AG10803 (cell line): ENCODE measurements at regions not wholly inside any gene's neighbourhood (a gene's known extent, or its start where the extent isn't known, plus 50 kb on each side); places are given as distances from the start of the nearest gene placed in this dataset.
A peak's percentile ranks its signal among the peaks of the same experiment; 100 is the strongest.

Experiments
- DNase-seq: peaks from one replicate; pipeline ENCODE4 v3.0.0; 2010; ENCODE audit warnings: low read depth
- H3K4me3 ChIP-seq: 2 replicates; pipeline ENCODE4 v1.5.1; 2011; ENCODE audit warnings: mild to moderate bottlenecking, low read length, control low read depth
- TF ChIP-seq, protein P1 (sequence below): conservative IDR thresholded peaks from 2 replicates; pipeline ENCODE4 v1.5.1; 2011; ENCODE audit warnings: mild to moderate bottlenecking, low read length, control low read depth, inconsistent platforms

DNA sequence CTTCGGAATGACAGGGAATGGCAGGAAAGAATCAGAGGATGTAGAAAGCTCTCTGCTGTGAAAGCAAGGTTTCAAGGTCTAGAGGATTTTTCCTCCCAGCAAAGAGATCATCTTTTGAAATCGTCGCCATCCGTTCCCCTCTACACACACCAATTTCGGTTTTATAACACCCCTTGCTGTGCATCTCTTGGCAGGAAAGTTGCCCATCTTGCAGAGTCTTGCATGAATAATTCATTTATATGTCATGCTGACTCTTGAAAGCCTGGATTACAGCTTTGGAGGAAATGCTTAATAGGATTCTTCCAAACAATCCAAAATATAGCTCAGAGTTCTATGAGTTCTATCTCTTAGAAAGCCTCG, 262.7 kb downstream of the CHL1 start:
- no peak overlapping the region for H3K4me3 ChIP-seq
- DNase-seq, result no peak
- TF ChIP-seq, protein P1, sequence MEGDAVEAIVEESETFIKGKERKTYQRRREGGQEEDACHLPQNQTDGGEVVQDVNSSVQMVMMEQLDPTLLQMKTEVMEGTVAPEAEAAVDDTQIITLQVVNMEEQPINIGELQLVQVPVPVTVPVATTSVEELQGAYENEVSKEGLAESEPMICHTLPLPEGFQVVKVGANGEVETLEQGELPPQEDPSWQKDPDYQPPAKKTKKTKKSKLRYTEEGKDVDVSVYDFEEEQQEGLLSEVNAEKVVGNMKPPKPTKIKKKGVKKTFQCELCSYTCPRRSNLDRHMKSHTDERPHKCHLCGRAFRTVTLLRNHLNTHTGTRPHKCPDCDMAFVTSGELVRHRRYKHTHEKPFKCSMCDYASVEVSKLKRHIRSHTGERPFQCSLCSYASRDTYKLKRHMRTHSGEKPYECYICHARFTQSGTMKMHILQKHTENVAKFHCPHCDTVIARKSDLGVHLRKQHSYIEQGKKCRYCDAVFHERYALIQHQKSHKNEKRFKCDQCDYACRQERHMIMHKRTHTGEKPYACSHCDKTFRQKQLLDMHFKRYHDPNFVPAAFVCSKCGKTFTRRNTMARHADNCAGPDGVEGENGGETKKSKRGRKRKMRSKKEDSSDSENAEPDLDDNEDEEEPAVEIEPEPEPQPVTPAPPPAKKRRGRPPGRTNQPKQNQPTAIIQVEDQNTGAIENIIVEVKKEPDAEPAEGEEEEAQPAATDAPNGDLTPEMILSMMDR, result no peak

DNA sequence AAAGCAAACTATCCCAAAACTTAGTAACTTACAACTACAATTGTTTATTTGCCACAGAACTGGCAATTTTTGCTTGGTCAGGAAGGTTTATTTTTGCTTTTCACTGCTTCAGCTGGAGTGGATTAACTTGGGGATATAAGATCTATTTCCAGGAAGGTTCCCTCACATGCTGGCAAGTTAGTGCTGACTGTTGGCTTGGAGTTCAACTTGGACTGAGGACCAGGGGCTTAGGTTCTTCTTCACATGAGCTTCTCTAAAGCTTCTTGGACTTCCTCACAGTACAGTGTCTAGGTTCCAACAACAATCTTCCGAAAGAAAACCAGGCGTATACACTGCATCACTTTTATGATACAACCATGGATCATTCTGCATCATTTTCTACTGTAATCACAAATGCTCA, 264.4 kb downstream of the CHL1 start:
- TF ChIP-seq, protein P1, result no peak
- no peak overlapping the region for H3K4me3 ChIP-seq
- DNase-seq, result no peak

- TF ChIP-seq, protein P1, result no peak
- H3K4me3 ChIP-seq, result no peak overlapping the region
- DNase-seq, result no peak
Observed at GRCh38 chr3:462851-463250, 266.3 kb downstream of the CHL1 start.

DNA sequence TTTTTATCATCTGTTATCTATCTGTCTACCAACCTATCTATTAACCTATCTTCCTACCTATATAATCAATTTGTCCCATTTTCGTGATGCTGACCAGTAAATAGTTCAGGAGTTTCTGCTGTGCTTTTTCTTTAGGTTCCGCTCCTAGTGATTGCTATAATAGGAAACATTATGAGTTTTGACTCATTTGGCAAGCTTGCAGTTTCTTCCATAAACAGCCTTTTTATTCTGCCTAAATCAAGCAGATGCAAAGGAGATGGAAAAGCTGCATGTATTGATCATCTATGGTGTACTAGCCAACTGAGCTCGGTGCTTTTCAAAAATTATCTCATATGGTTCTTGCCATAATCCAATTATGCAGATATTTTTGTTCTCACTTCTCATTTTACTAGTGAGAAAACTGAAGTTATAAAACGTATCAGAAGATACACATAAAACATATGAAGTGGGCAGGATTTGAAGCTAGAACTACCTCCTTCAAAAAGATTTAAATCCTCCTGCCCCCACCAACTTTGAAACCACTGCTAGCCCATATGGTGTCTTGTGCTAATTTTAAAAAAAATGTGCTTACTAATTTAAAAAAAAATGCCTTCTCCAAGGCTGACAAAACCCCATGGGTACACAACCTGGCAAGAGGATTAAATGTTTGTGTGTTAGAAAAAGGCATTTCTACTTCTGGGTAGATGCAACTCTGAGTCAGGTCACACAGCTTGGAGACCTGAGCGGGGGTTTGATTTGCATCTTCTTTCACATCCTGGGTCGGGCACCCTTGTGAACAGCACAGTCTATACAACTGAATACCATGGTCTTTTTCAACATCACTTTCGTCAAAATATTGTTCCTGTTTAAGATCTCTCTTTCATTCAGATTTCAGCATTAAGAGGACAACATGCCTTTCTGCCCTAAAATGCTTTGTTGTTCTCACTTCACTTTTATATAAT, 267.0 kb downstream of the CHL1 start:
- DNase-seq, result no peak
- no peak overlapping the region for H3K4me3 ChIP-seq
- TF ChIP-seq, protein P1, result no peak

DNA sequence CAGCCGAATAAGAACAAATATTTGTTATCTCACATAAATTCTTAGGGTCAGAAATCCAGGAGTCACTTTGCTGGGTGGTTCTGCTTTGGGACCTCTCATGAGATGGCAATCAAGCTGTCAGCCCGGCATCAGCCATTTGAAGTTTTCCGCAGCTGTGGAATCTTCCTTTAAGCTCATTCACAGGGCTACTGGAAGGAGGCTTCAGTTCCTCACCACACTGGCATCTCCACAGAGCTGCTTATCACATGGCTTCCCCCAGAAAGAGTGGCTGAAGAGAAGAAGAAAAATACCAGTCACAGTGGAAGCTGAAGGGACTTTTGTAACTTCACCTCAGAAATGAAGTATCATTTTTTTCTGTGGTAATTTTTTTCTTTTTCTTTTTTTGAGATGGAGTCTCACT, 267.7 kb downstream of the CHL1 start:
- TF ChIP-seq, protein P1, result no peak
- H3K4me3 ChIP-seq, result no peak overlapping the region
- DNase-seq, result no peak

GRCh38 chr3:468172-468571, 271.6 kb downstream of the CHL1 start:
- TF ChIP-seq, protein P1, result peak; percentile 36
- DNase-seq, result no peak
- H3K4me3 ChIP-seq, result no peak overlapping the region
